Cerebellar cortex (tissue), 1 donor: ENCODE measurements at regions not wholly inside any gene's neighbourhood (a gene's known extent, or its start where the extent isn't known, plus 50 kb on each side); places are given as distances from the start of the nearest gene placed in this dataset.
"Not testable (repeated sequence)": the region's sequence is repeated elsewhere in the genome, so short reads cannot be mapped to it uniquely, and the experiment has no call there.

Experiments
- DNase-seq: peaks from one replicate; pipeline ENCODE4 v3.0.0-alpha.2; 2015; ENCODE audit warnings: low spot score

- not testable (repeated sequence) for DNase-seq
Observed at GRCh38 chr1:56118676-56119075, 460.7 kb downstream of the PLPP3 start.

DNA sequence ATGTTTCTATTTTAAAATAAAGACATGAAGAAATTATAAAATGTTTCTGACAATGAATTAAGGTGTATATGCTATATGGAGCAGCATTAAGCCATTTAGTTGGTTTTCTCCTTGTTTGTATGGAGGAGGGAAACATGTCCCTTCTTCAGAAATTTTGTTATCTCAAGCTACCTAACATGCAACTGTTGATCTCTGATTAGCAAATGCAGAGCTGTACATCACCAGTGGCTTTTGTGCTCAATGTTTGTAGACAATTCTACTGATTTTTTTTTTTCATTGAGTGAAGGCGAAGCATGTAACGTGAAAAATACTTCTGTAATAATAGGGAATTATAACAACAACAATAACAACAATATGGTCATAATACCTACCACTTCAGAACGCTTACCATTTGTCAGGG, 463.7 kb downstream of the PLPP3 start:
- DNase-seq: no peak

DNA sequence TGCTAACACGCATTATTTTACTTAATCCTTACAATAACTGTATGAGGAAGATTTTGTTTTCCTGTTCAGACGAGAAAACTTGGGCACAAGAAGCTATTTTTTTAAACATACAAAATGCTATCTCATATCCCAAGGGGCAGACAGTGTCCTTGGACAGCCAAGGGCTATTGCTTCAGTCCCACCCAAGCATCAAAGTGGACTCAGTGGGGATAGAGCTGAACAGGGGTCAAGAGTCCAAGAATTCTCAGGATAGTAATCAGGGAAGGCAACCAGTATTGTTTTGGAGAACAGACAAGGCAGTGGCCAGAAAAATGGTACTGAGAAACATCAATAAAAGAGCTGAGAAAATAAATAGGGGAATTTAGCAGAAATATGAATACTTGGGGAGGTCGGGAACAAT, 465.7 kb downstream of the PLPP3 start:
- DNase-seq: no peak

DNA sequence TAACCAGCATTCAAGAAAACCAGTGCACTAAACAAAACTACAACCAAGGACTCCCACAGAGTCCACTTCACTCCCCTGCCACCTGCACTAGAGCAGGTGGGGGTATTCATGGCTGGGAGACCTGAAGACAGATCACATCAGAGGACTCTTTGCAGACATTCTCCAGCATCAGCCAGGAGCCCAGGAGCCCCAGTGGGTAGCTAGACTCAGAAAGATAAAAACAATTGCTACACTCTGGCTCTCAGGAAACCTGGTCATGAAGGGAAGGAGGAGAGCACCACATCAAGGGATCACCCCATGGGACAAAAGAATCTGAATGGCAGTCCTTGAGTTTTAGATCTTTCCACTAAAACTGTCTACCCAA, 472.1 kb downstream of the PLPP3 start:
- no peak for DNase-seq

DNA sequence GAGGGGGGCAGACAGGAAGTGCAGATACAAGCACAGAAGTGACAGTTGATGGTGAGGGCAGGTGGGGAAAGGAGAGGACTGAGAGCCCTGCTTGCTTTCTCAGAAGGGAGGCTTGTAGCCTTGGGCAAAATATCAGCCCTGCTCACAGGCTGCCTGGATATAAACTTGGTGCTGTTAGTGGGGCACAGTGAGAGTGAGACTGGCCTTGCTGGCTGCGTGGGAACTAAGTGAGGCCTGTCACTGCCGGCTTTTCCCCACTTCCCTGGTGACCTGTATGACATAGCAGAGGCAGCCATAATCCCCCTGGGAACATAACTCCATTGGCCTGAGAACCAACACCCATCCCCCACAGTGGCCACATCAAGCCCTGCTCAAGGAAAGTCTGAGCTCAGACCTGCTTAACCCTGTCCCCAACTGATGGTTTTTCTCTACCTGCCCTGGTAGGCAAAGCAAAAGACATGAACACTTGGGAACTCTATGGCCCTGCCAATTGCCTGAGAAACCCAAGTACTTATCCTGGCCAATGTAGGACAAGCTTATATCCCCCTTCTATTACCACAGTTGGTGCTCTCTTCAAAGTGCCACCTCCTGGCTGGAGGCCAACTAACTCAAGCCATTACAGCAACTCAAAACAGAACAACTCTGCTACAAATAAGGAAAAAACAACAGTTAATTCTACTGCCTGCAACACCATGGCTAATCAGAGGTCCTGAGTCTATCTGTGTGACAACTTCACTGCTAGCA, 472.7 kb downstream of the PLPP3 start:
- DNase-seq: no peak

DNA sequence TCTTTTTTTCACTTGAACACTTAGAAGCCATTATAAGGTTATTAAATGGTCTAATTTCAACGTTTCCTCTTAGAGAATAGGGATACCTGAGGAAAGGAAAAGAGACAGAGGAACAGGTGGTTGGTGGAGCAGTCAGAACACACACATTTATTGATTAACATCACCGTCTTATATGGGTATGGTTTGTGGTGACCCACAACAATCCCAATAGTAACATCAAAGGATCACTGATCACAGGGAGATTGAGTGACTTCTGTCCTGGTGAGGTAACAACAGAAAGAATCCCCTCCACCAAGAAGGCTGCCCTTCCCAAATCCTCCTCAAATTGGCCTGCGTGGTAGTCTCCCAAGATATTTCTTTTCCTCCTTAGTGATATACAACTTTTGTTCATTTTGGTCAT, 474.0 kb downstream of the PLPP3 start:
- no peak for DNase-seq

DNA sequence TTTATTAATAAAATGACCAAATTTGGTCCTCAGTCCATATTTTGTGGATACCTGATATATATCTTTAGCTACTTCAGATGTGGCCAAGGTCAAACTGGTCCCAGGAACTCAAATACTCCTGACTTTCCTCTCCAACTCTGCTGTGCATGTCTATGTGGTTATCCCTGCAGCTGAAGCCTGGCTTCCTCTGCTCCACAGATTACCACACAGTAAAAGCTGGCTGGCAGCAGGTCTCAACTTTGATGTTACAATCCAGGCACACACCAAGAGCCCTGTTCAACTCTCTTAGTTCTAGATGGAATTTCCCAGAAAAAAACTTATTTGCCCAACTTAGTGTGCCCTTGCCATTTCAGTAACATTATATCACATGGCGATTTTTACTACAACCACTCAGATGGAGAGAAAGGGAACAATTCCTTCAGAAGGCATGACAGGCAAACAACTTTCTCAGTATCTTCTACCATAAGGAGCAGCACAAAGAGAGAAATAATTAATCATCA, 479.5 kb downstream of the PLPP3 start:
- no peak for DNase-seq

GRCh38 chr1:56098946-56099345, 480.4 kb downstream of the PLPP3 start:
- DNase-seq: no peak

- no peak for DNase-seq
Observed at GRCh38 chr1:56097713-56098112, 481.6 kb downstream of the PLPP3 start.

- DNase-seq: peak; percentile 75
Observed at GRCh38 chr1:56095696-56096665, 483.4 kb downstream of the PLPP3 start.

GRCh38 chr1:56094168-56094567, 485.2 kb downstream of the PLPP3 start:
- no peak for DNase-seq

DNA sequence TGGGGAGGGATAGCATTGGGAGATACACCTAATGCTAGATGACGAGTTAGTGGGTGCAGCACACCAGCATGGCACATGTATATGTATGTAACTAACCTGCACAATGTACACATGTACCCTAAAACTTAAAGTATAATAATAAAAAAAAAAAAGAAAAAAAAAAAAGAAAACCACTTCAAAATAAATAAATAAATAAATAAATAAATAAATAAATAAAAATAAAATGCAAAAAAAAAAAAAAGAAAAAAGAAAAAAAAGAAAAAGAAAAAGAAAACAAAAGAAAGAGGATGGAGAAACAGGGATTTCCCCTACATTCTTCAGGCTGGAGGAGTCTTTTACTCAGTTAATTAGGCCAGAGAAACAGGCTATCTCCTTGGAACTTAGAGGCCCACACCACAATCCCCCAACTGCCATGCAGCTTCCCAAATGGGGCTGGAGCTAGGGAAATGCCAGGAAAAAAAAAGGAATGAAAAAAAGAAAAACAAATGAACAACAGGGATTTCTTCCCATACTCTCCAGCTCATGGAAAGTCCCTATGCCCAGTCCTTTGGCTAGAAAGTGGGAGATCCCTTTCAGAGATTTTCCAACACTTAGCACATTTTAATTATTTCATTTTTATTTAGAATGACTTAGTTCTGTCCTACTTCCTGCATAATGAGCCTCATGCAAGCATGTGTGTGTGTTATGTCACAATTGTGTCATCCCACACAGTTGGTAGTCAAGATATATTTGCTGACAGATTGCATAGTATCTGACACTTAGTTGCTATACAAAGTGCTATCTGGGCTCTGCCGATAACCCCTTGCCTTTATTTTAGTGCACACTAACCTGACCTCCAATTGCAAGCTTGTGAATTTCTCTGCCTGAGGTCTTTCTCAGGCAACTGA, 486.4 kb downstream of the PLPP3 start:
- DNase-seq: no peak

DNA sequence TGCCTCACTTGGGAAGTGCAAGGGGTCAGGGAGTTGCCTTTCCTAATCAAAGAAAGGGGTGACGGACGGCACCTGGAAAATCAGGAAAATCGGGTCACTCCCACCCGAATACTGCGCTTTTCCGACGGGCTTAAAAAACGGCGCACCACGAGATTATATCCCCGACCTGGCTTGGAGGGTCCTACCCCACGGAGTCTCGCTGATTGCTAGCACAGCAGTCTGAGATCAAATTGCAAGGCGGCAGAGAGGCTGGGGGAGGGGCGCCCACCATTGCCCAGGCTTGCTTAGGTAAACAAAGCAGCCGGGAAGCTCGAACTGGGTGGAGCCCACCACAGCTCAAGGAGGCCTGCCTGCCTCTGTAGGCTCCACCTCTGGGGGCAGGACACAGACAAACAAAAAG, 489.5 kb downstream of the PLPP3 start:
- DNase-seq: not testable (repeated sequence)

GRCh38 chr1:56084246-56084645, 495.1 kb downstream of the PLPP3 start:
- no peak for DNase-seq

DNA sequence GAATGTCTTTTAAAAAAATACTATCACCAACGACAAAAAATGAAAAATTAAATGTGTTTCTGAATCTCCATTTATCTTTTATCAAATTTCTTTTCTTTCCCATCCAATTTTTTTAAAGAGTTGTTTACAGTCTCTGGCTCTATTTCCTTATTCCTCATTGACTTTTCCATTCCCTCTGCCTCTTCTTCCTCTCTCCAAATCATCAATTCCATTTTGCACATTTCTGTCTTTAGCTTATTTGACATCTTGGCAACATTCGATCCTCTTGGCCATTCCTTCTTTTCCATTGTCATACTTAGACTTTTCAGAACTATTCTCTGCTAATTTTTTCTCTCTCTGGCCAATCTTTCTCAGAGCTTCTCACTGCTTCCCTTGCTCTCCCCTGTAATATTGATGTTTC, 497.6 kb downstream of the PLPP3 start:
- DNase-seq: no peak

DNA sequence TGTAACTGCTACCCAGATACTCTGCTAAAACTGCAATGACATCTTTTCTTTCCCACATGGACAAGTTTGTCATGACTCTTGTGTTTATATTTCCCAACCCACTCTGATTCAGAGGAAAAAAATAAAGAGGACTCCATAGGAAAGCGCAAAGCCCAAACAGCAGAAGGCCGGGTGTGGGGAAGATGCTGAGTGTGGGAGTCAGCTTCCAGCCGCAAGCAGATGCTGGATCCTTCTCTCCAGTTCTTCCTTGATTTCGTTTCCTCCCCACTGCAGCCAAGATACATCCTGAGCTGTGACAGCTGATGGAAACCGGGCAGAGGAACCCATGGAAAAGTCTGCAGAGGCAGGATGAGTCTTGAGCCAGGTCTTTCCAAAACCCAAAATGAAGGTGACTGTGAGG, 498.2 kb downstream of the PLPP3 start:
- DNase-seq: no peak

DNA sequence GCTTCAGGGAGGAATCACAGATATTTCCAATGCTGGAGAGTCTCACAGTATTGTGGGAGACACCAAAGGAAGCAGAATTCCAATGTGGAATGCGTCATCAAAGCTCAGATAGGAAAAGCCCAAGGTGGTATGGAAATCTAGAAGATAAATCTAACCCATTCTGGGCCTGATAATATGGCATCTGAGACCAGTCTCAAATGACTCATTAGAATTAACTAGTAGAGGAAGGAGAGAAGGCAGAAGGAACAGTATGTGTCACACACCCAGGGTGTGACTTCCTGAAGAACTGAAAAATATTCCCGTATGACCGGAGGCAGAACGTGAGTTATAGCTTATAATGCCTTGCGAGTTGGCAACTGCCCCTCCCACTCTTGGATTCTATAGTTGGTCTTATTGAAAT, 499.2 kb downstream of the PLPP3 start:
- no peak for DNase-seq

GRCh38 chr1:56079391-56079790, 500.0 kb downstream of the PLPP3 start:
- no peak for DNase-seq

GRCh38 chr1:56077206-56077605, 502.2 kb downstream of the PLPP3 start:
- DNase-seq: no peak

- DNase-seq: peak; percentile 99
Observed at GRCh38 chr1:56074007-56074651, 505.2 kb downstream of the PLPP3 start.

DNA sequence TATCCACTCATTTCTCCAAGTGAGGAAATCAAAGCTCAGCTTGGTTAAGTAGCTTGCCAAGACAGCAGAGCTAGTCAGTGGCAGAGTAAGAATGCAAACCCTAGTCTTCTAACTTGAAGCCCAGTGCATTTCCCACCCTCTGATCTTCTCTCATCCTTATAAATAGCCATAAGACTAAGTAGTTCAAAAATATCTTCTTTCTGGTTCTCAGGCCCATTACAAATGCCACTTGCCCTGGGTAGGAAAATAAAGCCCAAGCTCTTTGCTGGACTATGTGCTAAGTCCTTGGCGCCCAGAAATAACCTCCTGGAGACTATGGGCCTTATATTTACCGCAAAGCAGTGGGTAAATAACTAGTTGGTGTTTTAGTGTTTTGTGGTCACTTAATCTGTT, 505.8 kb downstream of the PLPP3 start:
- DNase-seq: no peak

GRCh38 chr1:56073206-56073605, 506.2 kb downstream of the PLPP3 start:
- DNase-seq: no peak
